Thyroid gland (tissue), 4 donors: ENCODE measurements at regions not wholly inside any gene's neighbourhood (a gene's known extent, or its start where the extent isn't known, plus 50 kb on each side); places are given as distances from the start of the nearest gene placed in this dataset.

Source experiments
- POLR2A ChIP-seq, 2 donors: fragments of 450-650 bp; IDR thresholded peaks; one replicate each; pipeline ENCODE4 v1.6.1; 2017; ENCODE audit warnings: antibody characterized with exemption in 2 of 2, mild to moderate bottlenecking in 2 of 2, moderate library complexity in 1 of 2
- TF ChIP-seq, protein P1 (sequence below), 6 experiments: fragments of 200-600 bp in 3 of 6; fragments of 450-650 bp in 3 of 6; sonication (generic) in 3 of 6; IDR thresholded peaks; one replicate each; pipeline ENCODE4 v1.5.1; 2016 to 2019; ENCODE audit warnings: antibody characterized with exemption in 6 of 6, mild to moderate bottlenecking in 2 of 6, inconsistent platforms in 1 of 6, moderate library complexity in 1 of 6

DNA sequence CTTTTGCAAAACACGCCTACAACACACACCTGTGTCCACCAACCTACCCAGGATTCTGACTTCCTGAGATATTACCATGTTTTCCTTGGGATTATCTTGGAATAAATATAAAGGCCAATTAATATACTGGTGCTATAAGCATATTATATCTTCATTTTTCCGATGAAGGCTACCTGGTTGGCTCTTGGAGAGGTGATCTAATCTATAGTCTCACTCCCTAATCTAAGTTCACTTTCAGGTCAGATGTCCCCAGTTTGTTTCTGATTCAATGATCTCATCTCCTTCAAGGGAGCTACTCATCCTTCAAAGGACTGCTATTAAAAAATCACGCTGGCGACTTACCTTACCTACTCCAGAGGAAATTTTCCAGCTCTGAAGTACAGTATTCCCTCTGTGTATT, 517.5 kb downstream of the KLF5 start:
- no peak for TF ChIP-seq POLR2A (IDR thresholded peaks at IDR 0.05)
- TF ChIP-seq, protein P1, sequence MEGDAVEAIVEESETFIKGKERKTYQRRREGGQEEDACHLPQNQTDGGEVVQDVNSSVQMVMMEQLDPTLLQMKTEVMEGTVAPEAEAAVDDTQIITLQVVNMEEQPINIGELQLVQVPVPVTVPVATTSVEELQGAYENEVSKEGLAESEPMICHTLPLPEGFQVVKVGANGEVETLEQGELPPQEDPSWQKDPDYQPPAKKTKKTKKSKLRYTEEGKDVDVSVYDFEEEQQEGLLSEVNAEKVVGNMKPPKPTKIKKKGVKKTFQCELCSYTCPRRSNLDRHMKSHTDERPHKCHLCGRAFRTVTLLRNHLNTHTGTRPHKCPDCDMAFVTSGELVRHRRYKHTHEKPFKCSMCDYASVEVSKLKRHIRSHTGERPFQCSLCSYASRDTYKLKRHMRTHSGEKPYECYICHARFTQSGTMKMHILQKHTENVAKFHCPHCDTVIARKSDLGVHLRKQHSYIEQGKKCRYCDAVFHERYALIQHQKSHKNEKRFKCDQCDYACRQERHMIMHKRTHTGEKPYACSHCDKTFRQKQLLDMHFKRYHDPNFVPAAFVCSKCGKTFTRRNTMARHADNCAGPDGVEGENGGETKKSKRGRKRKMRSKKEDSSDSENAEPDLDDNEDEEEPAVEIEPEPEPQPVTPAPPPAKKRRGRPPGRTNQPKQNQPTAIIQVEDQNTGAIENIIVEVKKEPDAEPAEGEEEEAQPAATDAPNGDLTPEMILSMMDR (IDR thresholded peaks at IDR 0.05), result no peak
